ENCODE measurements at regions not wholly inside any gene's neighbourhood (a gene's known extent, or its start where the extent isn't known, plus 50 kb on each side); places are given as distances from the start of the nearest gene placed in this dataset.

DNA sequence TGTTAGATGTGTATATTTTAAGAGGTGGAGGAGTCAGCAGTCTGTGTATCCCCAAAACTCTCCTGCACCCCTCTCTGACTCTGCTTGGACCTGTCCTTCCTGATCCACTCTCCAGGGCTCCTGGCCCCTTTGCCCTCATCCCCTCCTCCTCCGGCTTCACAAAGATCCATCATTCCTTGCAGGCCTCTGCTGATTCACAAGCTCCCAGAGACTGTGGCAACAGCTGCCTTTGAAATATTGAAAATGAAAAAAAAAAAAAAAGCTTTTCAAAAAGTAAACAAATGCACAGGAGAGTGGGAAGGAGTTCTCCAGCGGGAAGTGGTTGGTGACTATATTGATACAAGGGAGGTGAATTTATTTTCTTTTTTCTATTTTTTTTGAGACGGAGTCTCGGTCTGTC is 330.2 kb upstream of the SULF2 start:
- TF ChIP-seq, protein P1, sequence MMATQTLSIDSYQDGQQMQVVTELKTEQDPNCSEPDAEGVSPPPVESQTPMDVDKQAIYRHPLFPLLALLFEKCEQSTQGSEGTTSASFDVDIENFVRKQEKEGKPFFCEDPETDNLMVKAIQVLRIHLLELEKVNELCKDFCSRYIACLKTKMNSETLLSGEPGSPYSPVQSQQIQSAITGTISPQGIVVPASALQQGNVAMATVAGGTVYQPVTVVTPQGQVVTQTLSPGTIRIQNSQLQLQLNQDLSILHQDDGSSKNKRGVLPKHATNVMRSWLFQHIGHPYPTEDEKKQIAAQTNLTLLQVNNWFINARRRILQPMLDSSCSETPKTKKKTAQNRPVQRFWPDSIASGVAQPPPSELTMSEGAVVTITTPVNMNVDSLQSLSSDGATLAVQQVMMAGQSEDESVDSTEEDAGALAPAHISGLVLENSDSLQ (IDR thresholded peaks at IDR 0.05), result no peak
- TF ChIP-seq, protein P2, sequence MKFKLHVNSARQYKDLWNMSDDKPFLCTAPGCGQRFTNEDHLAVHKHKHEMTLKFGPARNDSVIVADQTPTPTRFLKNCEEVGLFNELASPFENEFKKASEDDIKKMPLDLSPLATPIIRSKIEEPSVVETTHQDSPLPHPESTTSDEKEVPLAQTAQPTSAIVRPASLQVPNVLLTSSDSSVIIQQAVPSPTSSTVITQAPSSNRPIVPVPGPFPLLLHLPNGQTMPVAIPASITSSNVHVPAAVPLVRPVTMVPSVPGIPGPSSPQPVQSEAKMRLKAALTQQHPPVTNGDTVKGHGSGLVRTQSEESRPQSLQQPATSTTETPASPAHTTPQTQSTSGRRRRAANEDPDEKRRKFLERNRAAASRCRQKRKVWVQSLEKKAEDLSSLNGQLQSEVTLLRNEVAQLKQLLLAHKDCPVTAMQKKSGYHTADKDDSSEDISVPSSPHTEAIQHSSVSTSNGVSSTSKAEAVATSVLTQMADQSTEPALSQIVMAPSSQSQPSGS (IDR thresholded peaks at IDR 0.05; ENCODE audit: low read length), result no peak
- TF ChIP-seq, protein P3, sequence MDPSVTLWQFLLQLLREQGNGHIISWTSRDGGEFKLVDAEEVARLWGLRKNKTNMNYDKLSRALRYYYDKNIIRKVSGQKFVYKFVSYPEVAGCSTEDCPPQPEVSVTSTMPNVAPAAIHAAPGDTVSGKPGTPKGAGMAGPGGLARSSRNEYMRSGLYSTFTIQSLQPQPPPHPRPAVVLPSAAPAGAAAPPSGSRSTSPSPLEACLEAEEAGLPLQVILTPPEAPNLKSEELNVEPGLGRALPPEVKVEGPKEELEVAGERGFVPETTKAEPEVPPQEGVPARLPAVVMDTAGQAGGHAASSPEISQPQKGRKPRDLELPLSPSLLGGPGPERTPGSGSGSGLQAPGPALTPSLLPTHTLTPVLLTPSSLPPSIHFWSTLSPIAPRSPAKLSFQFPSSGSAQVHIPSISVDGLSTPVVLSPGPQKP (IDR thresholded peaks at IDR 0.05; ENCODE audit: low read depth, low read length), result no peak
- TF ChIP-seq KDM1A (IDR thresholded peaks at IDR 0.05; ENCODE audit: borderline replicate concordance) (no peak), TCF12 (IDR thresholded peaks at IDR 0.05; ENCODE audit: low read depth, low read length) (no peak), RAD21 (IDR thresholded peaks at IDR 0.05; ENCODE audit: insufficient read depth, low read depth, low read length) (no peak), SUZ12 (IDR thresholded peaks at IDR 0.05; ENCODE audit: unreplicated experiment) (no peak), POLR2AphosphoS5 (IDR thresholded peaks at IDR 0.05; ENCODE audit: low read length) (no peak)
- TF ChIP-seq, protein P4, sequence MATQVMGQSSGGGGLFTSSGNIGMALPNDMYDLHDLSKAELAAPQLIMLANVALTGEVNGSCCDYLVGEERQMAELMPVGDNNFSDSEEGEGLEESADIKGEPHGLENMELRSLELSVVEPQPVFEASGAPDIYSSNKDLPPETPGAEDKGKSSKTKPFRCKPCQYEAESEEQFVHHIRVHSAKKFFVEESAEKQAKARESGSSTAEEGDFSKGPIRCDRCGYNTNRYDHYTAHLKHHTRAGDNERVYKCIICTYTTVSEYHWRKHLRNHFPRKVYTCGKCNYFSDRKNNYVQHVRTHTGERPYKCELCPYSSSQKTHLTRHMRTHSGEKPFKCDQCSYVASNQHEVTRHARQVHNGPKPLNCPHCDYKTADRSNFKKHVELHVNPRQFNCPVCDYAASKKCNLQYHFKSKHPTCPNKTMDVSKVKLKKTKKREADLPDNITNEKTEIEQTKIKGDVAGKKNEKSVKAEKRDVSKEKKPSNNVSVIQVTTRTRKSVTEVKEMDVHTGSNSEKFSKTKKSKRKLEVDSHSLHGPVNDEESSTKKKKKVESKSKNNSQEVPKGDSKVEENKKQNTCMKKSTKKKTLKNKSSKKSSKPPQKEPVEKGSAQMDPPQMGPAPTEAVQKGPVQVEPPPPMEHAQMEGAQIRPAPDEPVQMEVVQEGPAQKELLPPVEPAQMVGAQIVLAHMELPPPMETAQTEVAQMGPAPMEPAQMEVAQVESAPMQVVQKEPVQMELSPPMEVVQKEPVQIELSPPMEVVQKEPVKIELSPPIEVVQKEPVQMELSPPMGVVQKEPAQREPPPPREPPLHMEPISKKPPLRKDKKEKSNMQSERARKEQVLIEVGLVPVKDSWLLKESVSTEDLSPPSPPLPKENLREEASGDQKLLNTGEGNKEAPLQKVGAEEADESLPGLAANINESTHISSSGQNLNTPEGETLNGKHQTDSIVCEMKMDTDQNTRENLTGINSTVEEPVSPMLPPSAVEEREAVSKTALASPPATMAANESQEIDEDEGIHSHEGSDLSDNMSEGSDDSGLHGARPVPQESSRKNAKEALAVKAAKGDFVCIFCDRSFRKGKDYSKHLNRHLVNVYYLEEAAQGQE (IDR thresholded peaks at IDR 0.05; ENCODE audit: low read depth, low read length), result no peak
- TF ChIP-seq, protein P5, sequence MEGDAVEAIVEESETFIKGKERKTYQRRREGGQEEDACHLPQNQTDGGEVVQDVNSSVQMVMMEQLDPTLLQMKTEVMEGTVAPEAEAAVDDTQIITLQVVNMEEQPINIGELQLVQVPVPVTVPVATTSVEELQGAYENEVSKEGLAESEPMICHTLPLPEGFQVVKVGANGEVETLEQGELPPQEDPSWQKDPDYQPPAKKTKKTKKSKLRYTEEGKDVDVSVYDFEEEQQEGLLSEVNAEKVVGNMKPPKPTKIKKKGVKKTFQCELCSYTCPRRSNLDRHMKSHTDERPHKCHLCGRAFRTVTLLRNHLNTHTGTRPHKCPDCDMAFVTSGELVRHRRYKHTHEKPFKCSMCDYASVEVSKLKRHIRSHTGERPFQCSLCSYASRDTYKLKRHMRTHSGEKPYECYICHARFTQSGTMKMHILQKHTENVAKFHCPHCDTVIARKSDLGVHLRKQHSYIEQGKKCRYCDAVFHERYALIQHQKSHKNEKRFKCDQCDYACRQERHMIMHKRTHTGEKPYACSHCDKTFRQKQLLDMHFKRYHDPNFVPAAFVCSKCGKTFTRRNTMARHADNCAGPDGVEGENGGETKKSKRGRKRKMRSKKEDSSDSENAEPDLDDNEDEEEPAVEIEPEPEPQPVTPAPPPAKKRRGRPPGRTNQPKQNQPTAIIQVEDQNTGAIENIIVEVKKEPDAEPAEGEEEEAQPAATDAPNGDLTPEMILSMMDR (IDR thresholded peaks at IDR 0.05 in 2 of 3, conservative IDR thresholded peaks at IDR 0.05 in 1 of 3; ENCODE audit: control insufficient read depth in 2 of 3, extremely low read depth in 1 of 3, insufficient read depth in 1 of 3, low read depth in 3 of 3, low read length in 3 of 3), result no peak
